Mesendoderm (in vitro differentiated cells): ENCODE measurements at regions not wholly inside any gene's neighbourhood (a gene's known extent, or its start where the extent isn't known, plus 50 kb on each side); places are given as distances from the start of the nearest gene placed in this dataset.
A peak's percentile ranks its signal among the peaks of the same experiment; 100 is the strongest.

ENCODE experiments used
- DNase-seq: peaks from one replicate; pipeline ENCODE4 v3.0.0; 2013
- H2AK5ac ChIP-seq: 2 replicates; pipeline ENCODE4 v1.6.1; 2013; ENCODE audit warnings: low read length, inconsistent platforms
- H2BK120ac ChIP-seq: 2 replicates; pipeline ENCODE4 v1.6.1; 2013; ENCODE audit warnings: low read depth, mild to moderate bottlenecking, low read length, moderate library complexity, mixed read lengths
- H2BK15ac ChIP-seq: replicated peaks from 2 replicates; pipeline ENCODE4 v1.6.1; 2013; ENCODE audit warnings: low read depth, mild to moderate bottlenecking, moderate library complexity
- H2BK5ac ChIP-seq: 2 replicates; pipeline ENCODE4 v1.6.1; 2013; ENCODE audit warnings: low read length, inconsistent platforms
- H3K18ac ChIP-seq: 2 replicates; pipeline ENCODE4 v1.6.1; 2013; ENCODE audit warnings: mild to moderate bottlenecking, low read length, mixed read lengths
- H3K23ac ChIP-seq: one replicate; pipeline ENCODE4 v1.6.1; 2013; ENCODE audit warnings: low read length
- H3K27ac ChIP-seq: 2 replicates; pipeline ENCODE4 v1.5.1; 2013; ENCODE audit warnings: low read depth, mild to moderate bottlenecking, inconsistent platforms, low read length, moderate library complexity
- H3K27me3 ChIP-seq: 2 replicates; pipeline ENCODE4 v1.6.1; 2013; ENCODE audit warnings: low read length, control low read depth, mild to moderate bottlenecking, inconsistent platforms; ENCODE audit not compliant: insufficient read depth, poor library complexity
- H3K36me3 ChIP-seq: 2 replicates; pipeline ENCODE4 v1.6.1; 2013; ENCODE audit warnings: low read length, inconsistent platforms; ENCODE audit not compliant: control insufficient read depth, insufficient read depth
- H3K4ac ChIP-seq: one replicate; pipeline ENCODE4 v1.6.1; 2013; ENCODE audit warnings: low read depth, mild to moderate bottlenecking, low read length, moderate library complexity
- H3K4me1 ChIP-seq: 2 replicates; pipeline ENCODE4 v1.6.1; 2013; ENCODE audit warnings: low read depth, low read length, inconsistent platforms; ENCODE audit not compliant: control insufficient read depth
- H3K4me2 ChIP-seq: 2 replicates; pipeline ENCODE4 v1.6.1; 2013; ENCODE audit warnings: low read length
- H3K4me3 ChIP-seq: 2 replicates; pipeline ENCODE4 v1.5.1; 2013; ENCODE audit warnings: mild to moderate bottlenecking, low read length
- H3K56ac ChIP-seq: one replicate; pipeline ENCODE4 v1.6.1; 2013; ENCODE audit warnings: low read length
- H3K79me1 ChIP-seq: 2 replicates; pipeline ENCODE4 v1.6.1; 2013; ENCODE audit warnings: low read length, inconsistent platforms
- H3K79me2 ChIP-seq: 2 replicates; pipeline ENCODE4 v1.6.1; 2013; ENCODE audit warnings: mild to moderate bottlenecking, low read length; ENCODE audit not compliant: control insufficient read depth, insufficient read depth
- H3K9ac ChIP-seq: 2 replicates; pipeline ENCODE4 v1.6.1; 2013; ENCODE audit warnings: low read length, inconsistent platforms
- H4K5ac ChIP-seq: one replicate; pipeline ENCODE4 v1.6.1; 2013; ENCODE audit warnings: low read length
- H4K8ac ChIP-seq: one replicate; pipeline ENCODE4 v1.6.1; 2013; ENCODE audit warnings: low read depth, mild to moderate bottlenecking, control low read depth, low read length, moderate library complexity
- WGBS: extraction: QIAGEN DNeasy Blood & Tissue Kit; methylation state at CpG from one replicate; pipeline ENCODE4 v1.1.7; 2013; ENCODE audit warnings: low lambda C conversion rate, missing lambda C conversion rate; ENCODE audit not compliant: insufficient coverage; ENCODE audit errors: extremely low coverage; 5-methylcytosine and 5-hydroxymethylcytosine counted together

DNA sequence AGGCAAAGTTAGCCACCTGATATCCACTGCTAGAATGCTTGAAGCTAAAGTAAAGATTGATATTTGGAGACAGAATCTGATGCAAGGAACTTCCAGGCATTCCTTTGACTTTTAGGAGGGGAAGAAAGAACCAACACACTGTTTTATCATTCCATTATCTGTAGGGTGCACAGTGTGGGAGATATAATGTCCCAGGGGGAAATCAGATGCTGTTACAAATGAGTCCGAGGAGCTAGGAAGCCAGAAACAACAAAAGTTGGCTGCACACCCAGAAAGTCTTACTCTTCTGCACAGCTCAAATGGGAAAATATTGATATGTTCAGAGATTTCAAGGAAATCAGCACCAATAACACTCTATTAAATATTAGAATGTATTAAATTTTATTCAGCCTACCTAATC is 113.6 kb upstream of the ROBO1 start:
- Histone ChIP-seq H3K27ac (no peak overlapping the region), H3K56ac (no peak overlapping the region), H3K36me3 (no peaks in the 10 kb centered on the region), H2BK120ac (no peak overlapping the region), H3K9ac (no peak overlapping the region), H3K4me1 (no peaks in the 10 kb centered on the region), H2BK15ac (no peak overlapping the region), H3K4me2 (no peak overlapping the region), H3K79me2 (no peaks in the 10 kb centered on the region), H3K79me1 (no peaks in the 10 kb centered on the region), H2AK5ac (no peak overlapping the region), H3K4ac (no peak overlapping the region), H3K4me3 (no peak overlapping the region), H3K18ac (no peak overlapping the region), H3K23ac (no peak overlapping the region), H3K27me3 (no peaks in the 10 kb centered on the region), H4K8ac (no peak overlapping the region), H4K5ac (no peak overlapping the region), H2BK5ac (no peak overlapping the region)
- DNase-seq, result no peak
- WGBS, result no CpG with 5 or more reads among the region's 1 CpG

- Histone ChIP-seq H2BK15ac (no peak overlapping the region), H3K4me3 (no peak overlapping the region), H2AK5ac (no peak overlapping the region), H3K4me2 (no peak overlapping the region), H3K56ac (no peak overlapping the region), H3K36me3 (no peaks in the 10 kb centered on the region), H3K9ac (no peak overlapping the region), H2BK120ac (no peak overlapping the region), H2BK5ac (no peak overlapping the region), H3K18ac (no peak overlapping the region), H3K27me3 (no peaks in the 10 kb centered on the region), H4K5ac (no peak overlapping the region), H3K4me1 (no peaks in the 10 kb centered on the region), H3K27ac (no peak overlapping the region), H3K4ac (no peak overlapping the region), H3K79me1 (no peaks in the 10 kb centered on the region), H3K79me2 (no peaks in the 10 kb centered on the region), H3K23ac (no peak overlapping the region), H4K8ac (no peak overlapping the region)
- DNase-seq, result peak; percentile 4
- no CpG with 5 or more reads among the region's 4 CpGs for WGBS
These were observed 110.9 kb upstream of the ROBO1 start for GRCh38 chr3:79878708-79879107.

- no peak overlapping the region for H3K23ac ChIP-seq
- no peak overlapping the region for H2BK15ac ChIP-seq
- WGBS, result no CpG with 5 or more reads among the region's 4 CpGs
- DNase-seq, result no peak
- H4K8ac ChIP-seq, result no peak overlapping the region
- no peak overlapping the region for H4K5ac ChIP-seq
- no peak overlapping the region for H3K4me2 ChIP-seq
- H3K9ac ChIP-seq, result no peak overlapping the region
- no peaks in the 10 kb centered on the region for H3K79me1 ChIP-seq
- H3K56ac ChIP-seq, result no peak overlapping the region
- no peak overlapping the region for H3K18ac ChIP-seq
- H3K4ac ChIP-seq, result no peak overlapping the region
- H3K4me3 ChIP-seq, result no peak overlapping the region
- H2AK5ac ChIP-seq, result no peak overlapping the region
- H3K4me1 ChIP-seq, result peaks cover 2% of the 10 kb centered on the region
- H3K27ac ChIP-seq, result no peak overlapping the region
- no peaks in the 10 kb centered on the region for H3K36me3 ChIP-seq
- H3K79me2 ChIP-seq, result no peaks in the 10 kb centered on the region
- no peaks in the 10 kb centered on the region for H3K27me3 ChIP-seq
- H2BK5ac ChIP-seq, result no peak overlapping the region
- H2BK120ac ChIP-seq, result no peak overlapping the region
These were observed 106.8 kb upstream of the ROBO1 start for GRCh38 chr3:79874646-79875045.

- no peaks in the 10 kb centered on the region for H3K79me2 ChIP-seq
- H3K4me3 ChIP-seq, result no peak overlapping the region
- peaks cover 2% of the 10 kb centered on the region for H3K4me1 ChIP-seq
- H2AK5ac ChIP-seq, result no peak overlapping the region
- H3K56ac ChIP-seq, result no peak overlapping the region
- no peak overlapping the region for H3K23ac ChIP-seq
- no CpG with 5 or more reads among the region's 1 CpG for WGBS
- no peak overlapping the region for H3K4me2 ChIP-seq
- H3K79me1 ChIP-seq, result no peaks in the 10 kb centered on the region
- H4K5ac ChIP-seq, result no peak overlapping the region
- no peak overlapping the region for H3K18ac ChIP-seq
- no peak overlapping the region for H3K9ac ChIP-seq
- H3K36me3 ChIP-seq, result no peaks in the 10 kb centered on the region
- no peak overlapping the region for H3K27ac ChIP-seq
- no peak overlapping the region for H2BK120ac ChIP-seq
- DNase-seq, result no peak
- H2BK5ac ChIP-seq, result no peak overlapping the region
- H3K4ac ChIP-seq, result no peak overlapping the region
- no peaks in the 10 kb centered on the region for H3K27me3 ChIP-seq
- H4K8ac ChIP-seq, result no peak overlapping the region
- no peak overlapping the region for H2BK15ac ChIP-seq
These were observed 104.7 kb upstream of the ROBO1 start for GRCh38 chr3:79872483-79872882.

DNA sequence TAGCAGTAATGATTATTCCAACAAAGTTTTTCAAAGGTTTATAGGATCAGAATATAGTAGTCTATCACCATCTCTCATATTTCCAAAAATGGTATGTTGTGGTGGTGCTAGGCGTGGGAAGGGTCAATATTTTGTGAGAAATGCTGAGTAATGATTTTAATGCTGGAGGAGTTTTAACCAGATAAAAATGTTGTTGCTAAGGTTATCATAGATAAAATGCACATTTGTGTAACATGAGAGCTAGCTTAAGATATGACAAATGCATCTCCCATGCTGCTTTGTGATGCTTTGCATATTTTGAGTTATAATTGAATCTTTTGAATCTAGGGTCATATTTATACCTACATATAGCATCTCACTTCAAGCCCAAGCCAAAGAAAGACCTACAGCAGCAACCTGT is 103.9 kb upstream of the ROBO1 start:
- DNase-seq, result no peak
- WGBS, result no CpG with 5 or more reads among the region's 1 CpG
- no peak overlapping the region for H3K9ac ChIP-seq
- H3K79me2 ChIP-seq, result no peaks in the 10 kb centered on the region
- H3K56ac ChIP-seq, result no peak overlapping the region
- no peak overlapping the region for H3K4me2 ChIP-seq
- H2BK5ac ChIP-seq, result no peak overlapping the region
- H2BK120ac ChIP-seq, result no peak overlapping the region
- no peak overlapping the region for H3K4me3 ChIP-seq
- no peak overlapping the region for H3K23ac ChIP-seq
- H4K5ac ChIP-seq, result no peak overlapping the region
- H3K18ac ChIP-seq, result no peak overlapping the region
- H2AK5ac ChIP-seq, result no peak overlapping the region
- H2BK15ac ChIP-seq, result no peak overlapping the region
- H3K4ac ChIP-seq, result no peak overlapping the region
- H4K8ac ChIP-seq, result no peak overlapping the region
- no peaks in the 10 kb centered on the region for H3K36me3 ChIP-seq
- H3K27me3 ChIP-seq, result no peaks in the 10 kb centered on the region
- H3K79me1 ChIP-seq, result no peaks in the 10 kb centered on the region
- no peak overlapping the region for H3K27ac ChIP-seq
- H3K4me1 ChIP-seq, result peaks cover 2% of the 10 kb centered on the region

DNA sequence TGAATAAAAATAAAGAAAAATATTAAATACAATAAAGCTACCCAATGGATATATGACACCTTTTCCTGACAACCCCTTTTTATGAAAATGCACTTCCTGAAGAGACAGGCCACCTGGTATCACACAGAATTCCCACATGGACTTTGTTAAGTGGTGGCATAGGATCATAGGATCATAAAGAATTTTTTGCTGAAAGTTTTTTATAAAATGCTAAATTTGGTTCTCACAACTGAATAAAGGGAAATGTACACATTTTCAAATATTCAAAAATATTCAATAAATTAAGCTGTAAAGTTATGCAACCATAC is 102.5 kb upstream of the ROBO1 start:
- Histone ChIP-seq H2AK5ac (no peak overlapping the region), H3K79me2 (no peaks in the 10 kb centered on the region), H3K79me1 (no peaks in the 10 kb centered on the region), H2BK120ac (no peak overlapping the region), H4K8ac (no peak overlapping the region), H3K56ac (no peak overlapping the region), H3K36me3 (no peaks in the 10 kb centered on the region), H2BK5ac (no peak overlapping the region), H3K4me2 (no peak overlapping the region), H3K4me3 (no peak overlapping the region), H3K27me3 (no peaks in the 10 kb centered on the region), H3K4ac (no peak overlapping the region), H4K5ac (no peak overlapping the region), H3K23ac (no peak overlapping the region), H3K4me1 (peaks cover 2% of the 10 kb centered on the region), H3K9ac (no peak overlapping the region), H2BK15ac (no peak overlapping the region), H3K27ac (no peak overlapping the region), H3K18ac (no peak overlapping the region)
- DNase-seq, result no peak
